Neural progenitor cell (in vitro differentiated cells): ENCODE measurements at regions not wholly inside any gene's neighbourhood (a gene's known extent, or its start where the extent isn't known, plus 50 kb on each side); places are given as distances from the start of the nearest gene placed in this dataset.

ENCODE experiments used
- CTCF ChIP-seq: fragments of 200-600 bp; sonication (generic); IDR thresholded peaks from 2 replicates; pipeline ENCODE4 v1.5.1; 2017; ENCODE audit warnings: antibody characterized with exemption, mild to moderate bottlenecking
- EZH2 ChIP-seq: fragments of 200-600 bp; sonication (generic); IDR thresholded peaks from 2 replicates; pipeline ENCODE4 v1.6.1; 2017; ENCODE audit warnings: antibody characterized with exemption, mild to moderate bottlenecking, moderate library complexity
- EZH2phosphoT487 ChIP-seq: fragments of 200-600 bp; sonication (generic); IDR thresholded peaks from 2 replicates; pipeline ENCODE4 v1.6.1; 2017; ENCODE audit warnings: antibody characterized with exemption

- no peak for TF ChIP-seq CTCF
- TF ChIP-seq EZH2phosphoT487, result no peak
- TF ChIP-seq EZH2, result no peak
These were observed 508.0 kb downstream of the BCL11A start for GRCh38 chr2:60045456-60045855.
